ENCODE measurements at regions not wholly inside any gene's neighbourhood (a gene's known extent, or its start where the extent isn't known, plus 50 kb on each side); places are given as distances from the start of the nearest gene placed in this dataset.
A peak's percentile ranks its signal among the peaks of the same experiment; 100 is the strongest.

GRCh38 chr20:47865451-47865850 lies 80.2 kb upstream of the SULF2 start:
- DNase-seq (ENCODE audit: low spot score) = peak; percentile 42
- H4K20me1 ChIP-seq (ENCODE audit: insufficient read depth, low read length) = no peaks in the 10 kb centered on the region
- H3K79me2 ChIP-seq (ENCODE audit: insufficient read depth, low read length) = no peaks in the 10 kb centered on the region
- H3K4me1 ChIP-seq (ENCODE audit: insufficient read depth, low read length) = peaks cover 10% of the 10 kb centered on the region
- no peaks in the 10 kb centered on the region for H3K9me3 ChIP-seq (ENCODE audit: low read length)
- no peak overlapping the region for H3K4me3 ChIP-seq (replicated peaks in 1 of 3; ENCODE audit: insufficient read depth in 1 of 3, low read depth in 2 of 3, low read length in 3 of 3)
- CTCF ChIA-PET (ENCODE audit: low intra/inter-chr PET ratio, low total read pairs) = no interaction called here
- 6% methylated on average over 5 of the region's 5 CpGs for WGBS (ENCODE audit: low lambda C conversion rate)
- no peaks in the 10 kb centered on the region for H3K36me3 ChIP-seq (replicated peaks in 1 of 2; ENCODE audit: control insufficient read depth in 1 of 2, insufficient read depth in 2 of 2, low read length in 2 of 2)
- in situ Hi-C loops (cut with HindIII; ENCODE audit: extremely low pct_ligation_motif_present, low pct_unique_long_range_greater_than_20kb) = no loop called here
- peaks cover 7 to 19% of the 10 kb centered on the region in 2 experiments; a peak in 3 of 5 replicates for H3K27me3 ChIP-seq (ENCODE audit: control insufficient read depth in 1 of 2, insufficient read depth in 2 of 2, low read length in 2 of 2)
- POLR2A ChIA-PET = no interaction called here
- no peak for ATAC-seq
- intact Hi-C loops (cut with micrococcal nuclease; ENCODE audit: unreplicated experiment) = no loop called here
- H3K4me2 ChIP-seq (ENCODE audit: low read depth, low read length) = no peak overlapping the region; the same call in 1 of the 2 replicates
- H3K9ac ChIP-seq (ENCODE audit: insufficient read depth, low read depth, low read length) = no peak overlapping the region
- BruUV-seq (replicated peaks) = no TSS peak
- no peak overlapping the region for H3K27ac ChIP-seq (ENCODE audit: extremely low read length, insufficient read depth, low read length)
- TF ChIP-seq USF2 (IDR thresholded peaks at IDR 0.05; ENCODE audit: low read depth, low read length) (0 out of 2 replicates have a peak, but pooled peaks have one; percentile 9), USF2 (CRISPR knock-in tag; IDR thresholded peaks at IDR 0.05; ENCODE audit: borderline replicate concordance) (no peak), SP4 (CRISPR knock-in tag; IDR thresholded peaks at IDR 0.05) (no peak), HNF4A (CRISPR knock-in tag; IDR thresholded peaks at IDR 0.05) (peak; percentile 63), CREB1 (IDR thresholded peaks at IDR 0.05) (0 out of 2 replicates have a peak, but pooled peaks have one; percentile 14), CREB1 (CRISPR knock-in tag; IDR thresholded peaks at IDR 0.05) (no peak), NCOR1 (IDR thresholded peaks at IDR 0.05; ENCODE audit: borderline replicate concordance, low read length) (peak; percentile 35; the same call in 1 of the 2 replicates), ZNF777 (CRISPR knock-in tag; IDR thresholded peaks at IDR 0.05) (no peak)
- no peak overlapping the region for H2AFZ ChIP-seq (ENCODE audit: low read length)
- no peak for FAIRE-seq

- peaks cover 10 to 30% of the 10 kb centered on the region in 2 experiments; a peak in 4 of 5 replicates for H3K27me3 ChIP-seq (ENCODE audit: control insufficient read depth in 1 of 2, insufficient read depth in 2 of 2, low read length in 2 of 2)
- no peak overlapping the region for H3K4me3 ChIP-seq (replicated peaks in 1 of 3; ENCODE audit: insufficient read depth in 1 of 3, low read depth in 2 of 3, low read length in 3 of 3)
- POLR2A ChIA-PET = no interaction called here
- 35% methylated on average over 2 of the region's 2 CpGs for WGBS (ENCODE audit: low lambda C conversion rate)
- no TSS peak for BruUV-seq (replicated peaks)
- DNase-seq (ENCODE audit: low spot score) = no peak
- no peaks in the 10 kb centered on the region for H3K36me3 ChIP-seq (replicated peaks in 1 of 2; ENCODE audit: control insufficient read depth in 1 of 2, insufficient read depth in 2 of 2, low read length in 2 of 2)
- no peaks in the 10 kb centered on the region for H3K9me3 ChIP-seq (ENCODE audit: low read length)
- CTCF ChIA-PET (ENCODE audit: low intra/inter-chr PET ratio, low total read pairs) = no interaction called here
- H3K27ac ChIP-seq (ENCODE audit: extremely low read length, insufficient read depth, low read length) = no peak overlapping the region
- H3K79me2 ChIP-seq (ENCODE audit: insufficient read depth, low read length) = no peaks in the 10 kb centered on the region
- no peak for FAIRE-seq
- ATAC-seq = no peak
- no peak overlapping the region for H2AFZ ChIP-seq (ENCODE audit: low read length)
- no peak overlapping the region for H3K9ac ChIP-seq (ENCODE audit: insufficient read depth, low read depth, low read length)
- H3K4me2 ChIP-seq (ENCODE audit: low read depth, low read length) = no peak overlapping the region
- in situ Hi-C loops (cut with HindIII; ENCODE audit: extremely low pct_ligation_motif_present, low pct_unique_long_range_greater_than_20kb) = no loop called here
- intact Hi-C loops (cut with micrococcal nuclease; ENCODE audit: unreplicated experiment) = no loop called here
- H3K4me1 ChIP-seq (ENCODE audit: insufficient read depth, low read length) = peaks cover 9% of the 10 kb centered on the region
- H4K20me1 ChIP-seq (ENCODE audit: insufficient read depth, low read length) = no peaks in the 10 kb centered on the region
- TF ChIP-seq TCF7L2 (IDR thresholded peaks at IDR 0.05; ENCODE audit: low read depth, low read length) = no peak
- no peak for TF ChIP-seq ZBTB44 (CRISPR knock-in tag; IDR thresholded peaks at IDR 0.05)
- TF ChIP-seq ZNF547 (CRISPR knock-in tag; IDR thresholded peaks at IDR 0.05) = no peak
- no peak for TF ChIP-seq HMGA1 (CRISPR knock-in tag; conservative IDR thresholded peaks at IDR 0.05)
- TF ChIP-seq STAG1 (CRISPR knock-in tag; IDR thresholded peaks at IDR 0.05) = no peak
- no peak for TF ChIP-seq U2AF1 (optimal IDR thresholded peaks at IDR 0.05; ENCODE audit: low read depth, low read length)
- no peak for TF ChIP-seq ZNF468 (CRISPR knock-in tag; IDR thresholded peaks at IDR 0.05)
- no peak for TF ChIP-seq FOXO1 (CRISPR knock-in tag; IDR thresholded peaks at IDR 0.05)
- no peak for TF ChIP-seq GZF1 (CRISPR knock-in tag; IDR thresholded peaks at IDR 0.05)
- TF ChIP-seq ZNF781 (CRISPR knock-in tag; IDR thresholded peaks at IDR 0.05; ENCODE audit: borderline replicate concordance, not compliant biosample characterization) = no peak
These were observed 78.7 kb upstream of the SULF2 start for GRCh38 chr20:47863981-47864380.
